ENCODE measurements at regions not wholly inside any gene's neighbourhood (a gene's known extent, or its start where the extent isn't known, plus 50 kb on each side); places are given as distances from the start of the nearest gene placed in this dataset.

- H3K27ac Mint-ChIP-seq = no peak overlapping the region
- H2AFZ ChIP-seq (ENCODE audit: insufficient read depth, low read depth, low read length, poor library complexity, severe bottlenecking) = no peak overlapping the region
Measured at GRCh38 chr7:47211519-47211973, 370.4 kb downstream of the TNS3 start.

More at GRCh38 chr7:47211519-47211973, 370.4 kb downstream of the TNS3 start:
- no peak overlapping the region for H3K4me3 Mint-ChIP-seq
- Histone ChIP-seq H3K27ac (ENCODE audit: low read length in 2 of 2) (no peak overlapping the region), H3K27me3 (replicated peaks in 1 of 4; ENCODE audit: control extremely low read depth in 1 of 4, control insufficient read depth in 3 of 4, insufficient read depth in 4 of 4, low read length in 3 of 4) (no peaks in the 10 kb centered on the region), H3K79me2 (ENCODE audit: control insufficient read depth, insufficient read depth, low read length) (no peaks in the 10 kb centered on the region), H3K4me1 (ENCODE audit: control insufficient read depth in 2 of 2, insufficient read depth in 2 of 2, low read length in 2 of 2) (no peaks in the 10 kb centered on the region), H3K9ac (ENCODE audit: low read length) (no peak overlapping the region), H3K4me2 (replicated peaks; ENCODE audit: low read depth, low read length, poor library complexity, severe bottlenecking) (no peak overlapping the region), H3K36me3 (replicated peaks in 1 of 2; ENCODE audit: control extremely low read depth in 1 of 2, control insufficient read depth in 1 of 2, extremely low read depth in 1 of 2, insufficient read depth in 2 of 2, low read length in 1 of 2) (no peaks in the 10 kb centered on the region), H3K4me3 (ENCODE audit: control extremely low read depth in 1 of 5, extremely low read depth in 1 of 5, insufficient read depth in 1 of 5, low read depth in 2 of 5, low read length in 4 of 5) (no peak overlapping the region), H3K9me3 (ENCODE audit: control extremely low read depth in 1 of 3, control insufficient read depth in 2 of 3, insufficient read depth in 1 of 3, low read length in 2 of 3) (peaks cover 0 to 3% (median 3%) of the 10 kb centered on the region in 3 donors), H4K20me1 (ENCODE audit: control insufficient read depth, insufficient read depth, low read length, poor library complexity, severe bottlenecking) (no peaks in the 10 kb centered on the region)
- H3K4me1 Mint-ChIP-seq = no peaks in the 10 kb centered on the region
- POLR2A ChIA-PET = no interaction called here
- H3K9me3 Mint-ChIP-seq (ENCODE audit: insufficient read depth) = no peaks in the 10 kb centered on the region
- TF ChIP-seq CTCF (IDR thresholded peaks at IDR 0.05) (no peak), EZH2 (IDR thresholded peaks at IDR 0.05; ENCODE audit: borderline replicate concordance, insufficient read depth, low read depth, low read length, poor library complexity, severe bottlenecking) (no peak)
- intact Hi-C loops (cut with micrococcal nuclease) = no loop called here
- WGBS (ENCODE audit: insufficient coverage) = 71% methylated on average over 2 of the region's 5 CpGs
- DNase-seq (no peak), ATAC-seq (ENCODE audit: low read depth) (no peak)
- peaks cover 22% of the 10 kb centered on the region for H3K27me3 Mint-ChIP-seq
- CTCF ChIA-PET = interaction anchor here (1.2 kb wide), 1 partner anchor 9 kb away, joined by 3 read pairs; no protein-coding TSS in a partner anchor
